Fibroblast of lung (primary cell): ENCODE measurements at regions not wholly inside any gene's neighbourhood (a gene's known extent, or its start where the extent isn't known, plus 50 kb on each side); places are given as distances from the start of the nearest gene placed in this dataset.

ENCODE experiments used
- DNase-seq, 2 donors: peaks; one replicate each; pipeline versions ENCODE4 v3.0.0 to v3.0.0-alpha.2; 2010; ENCODE audit warnings: low read depth in 2 of 2
- H2AFZ ChIP-seq: 2 replicates; pipeline ENCODE4 v1.5.1; 2012; ENCODE audit warnings: low read length, control low read depth, inconsistent platforms
- H3K27ac ChIP-seq: 2 replicates; pipeline ENCODE4 v1.5.1; 2011; ENCODE audit warnings: low read length, control low read depth; ENCODE audit not compliant: insufficient read depth
- H3K27me3 ChIP-seq: 2 replicates; pipeline ENCODE4 v1.5.1; 2011; ENCODE audit warnings: mild to moderate bottlenecking, low read length; ENCODE audit not compliant: control insufficient read depth, insufficient read depth
- H3K36me3 ChIP-seq: 2 replicates; pipeline ENCODE4 v1.5.1; 2011; ENCODE audit warnings: low read length; ENCODE audit not compliant: control insufficient read depth, insufficient read depth
- H3K4me1 ChIP-seq: 2 replicates; pipeline ENCODE4 v1.5.1; 2011; ENCODE audit warnings: low read length; ENCODE audit not compliant: control insufficient read depth, insufficient read depth; ENCODE audit errors: extremely low read depth
- H3K4me2 ChIP-seq: 2 replicates; pipeline ENCODE4 v1.5.1; 2011; ENCODE audit warnings: low read length, control low read depth; ENCODE audit not compliant: insufficient read depth; ENCODE audit errors: extremely low read depth
- H3K4me3 ChIP-seq, 4 experiments: fragments of 200-600 bp in 1 of 4; sonication (generic) in 1 of 4; replicated peaks in 1 of 4; 2 replicates each; pipeline ENCODE4 v1.5.1; 2011 to 2016; ENCODE audit warnings: low read length in 4 of 4, low read depth in 3 of 4, mild to moderate bottlenecking in 3 of 4, control low read depth in 2 of 4, inconsistent platforms in 1 of 4, mixed read lengths in 1 of 4; ENCODE audit not compliant: insufficient read depth in 1 of 4; ENCODE audit errors: control extremely low read depth in 1 of 4
- H3K79me2 ChIP-seq: 2 replicates; pipeline ENCODE4 v1.5.1; 2012; ENCODE audit warnings: mild to moderate bottlenecking, low read length, inconsistent platforms; ENCODE audit not compliant: control insufficient read depth, insufficient read depth
- H3K9ac ChIP-seq: 2 replicates; pipeline ENCODE4 v1.5.1; 2011; ENCODE audit warnings: mild to moderate bottlenecking, low read length, control low read depth; ENCODE audit not compliant: insufficient read depth
- H3K9me3 ChIP-seq: 2 replicates; pipeline ENCODE4 v1.5.1; 2012; ENCODE audit warnings: low read depth, low read length; ENCODE audit not compliant: control insufficient read depth, insufficient read depth
- H4K20me1 ChIP-seq: 2 replicates; pipeline ENCODE4 v1.5.1; 2011; ENCODE audit warnings: low read length; ENCODE audit not compliant: control insufficient read depth, insufficient read depth; ENCODE audit errors: extremely low read depth
- CTCF ChIP-seq, 2 donors: IDR thresholded peaks in 1 of 2; conservative IDR thresholded peaks in 1 of 2; 1 replicate in 1 of 2; 2 replicates in 1 of 2; pipeline ENCODE4 v1.5.1; 2011 to 2012; ENCODE audit warnings: low read length in 2 of 2, control low read depth in 1 of 2, inconsistent platforms in 1 of 2, low read depth in 1 of 2, mild to moderate bottlenecking in 1 of 2
- EZH2 ChIP-seq: IDR thresholded peaks from 2 replicates; pipeline ENCODE4 v1.5.1; 2012; ENCODE audit warnings: low read length, control low read depth, mild to moderate bottlenecking; ENCODE audit errors: missing control alignments

- Histone ChIP-seq H3K9ac (no peak overlapping the region), H3K4me3 (no peak overlapping the region), H3K27ac (peak overlapping the region; percentile 72), H2AFZ (peak overlapping the region; percentile 34), H4K20me1 (no peaks in the 10 kb centered on the region), H3K4me2 (no peak overlapping the region), H3K79me2 (no peaks in the 10 kb centered on the region), H3K4me1 (peaks cover 34% of the 10 kb centered on the region), H3K27me3 (no peaks in the 10 kb centered on the region), H3K9me3 (no peaks in the 10 kb centered on the region), H3K36me3 (no peaks in the 10 kb centered on the region)
- DNase-seq: peak; percentile 49 to 94
- TF ChIP-seq EZH2 (no peak), CTCF (conservative IDR thresholded peaks at IDR 0.05 in 1 of 2, IDR thresholded peaks at IDR 0.05 in 1 of 2; ENCODE audit: low read depth in 1 of 2, low read length in 2 of 2) (no peak)
Measured at GRCh38 chr6:4355241-4355640, 219.9 kb upstream of the ECI2 start.

- TF ChIP-seq CTCF (conservative IDR thresholded peaks at IDR 0.05 in 1 of 2, IDR thresholded peaks at IDR 0.05 in 1 of 2; ENCODE audit: low read depth in 1 of 2, low read length in 2 of 2) (no peak), EZH2 (no peak)
- H2AFZ ChIP-seq: no peak overlapping the region
- peak overlapping the region; percentile 72 for H3K27ac ChIP-seq
- no peak overlapping the region for H3K9ac ChIP-seq
- no peak for DNase-seq
- H4K20me1 ChIP-seq: no peaks in the 10 kb centered on the region
- H3K4me2 ChIP-seq: no peak overlapping the region
- H3K27me3 ChIP-seq: no peaks in the 10 kb centered on the region
- H3K36me3 ChIP-seq: no peaks in the 10 kb centered on the region
- no peaks in the 10 kb centered on the region for H3K79me2 ChIP-seq
- no peaks in the 10 kb centered on the region for H3K9me3 ChIP-seq
- H3K4me3 ChIP-seq: no peak overlapping the region
- peaks cover 38% of the 10 kb centered on the region for H3K4me1 ChIP-seq
Measured at GRCh38 chr6:4354181-4354580, 218.8 kb upstream of the ECI2 start.

DNA sequence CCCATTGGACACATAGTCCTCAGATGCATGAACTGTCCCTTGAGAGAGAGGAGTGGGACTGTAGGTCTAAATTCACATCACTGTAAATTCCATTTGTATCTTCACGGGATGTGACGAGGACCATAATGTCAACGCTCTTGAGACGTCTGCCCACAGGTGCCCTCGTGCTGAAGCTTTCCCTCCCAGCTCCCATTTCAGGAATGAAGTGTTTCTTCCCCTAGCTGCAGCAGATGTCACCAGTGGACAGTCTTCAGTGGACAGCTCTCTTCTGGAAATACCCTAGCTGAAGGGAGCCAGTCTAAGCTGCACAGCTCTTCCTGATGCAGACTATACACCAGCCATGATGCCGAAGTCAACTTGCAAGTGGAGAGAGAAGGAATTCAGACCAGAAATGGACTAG, 217.4 kb upstream of the ECI2 start:
- Histone ChIP-seq H3K4me1 (peaks cover 39% of the 10 kb centered on the region), H3K27ac (peak overlapping the region; percentile 72), H3K27me3 (no peaks in the 10 kb centered on the region), H3K4me3 (no peak overlapping the region), H4K20me1 (no peaks in the 10 kb centered on the region), H3K36me3 (no peaks in the 10 kb centered on the region), H3K4me2 (no peak overlapping the region), H3K9ac (no peak overlapping the region), H3K79me2 (no peaks in the 10 kb centered on the region), H3K9me3 (no peaks in the 10 kb centered on the region), H2AFZ (no peak overlapping the region)
- DNase-seq: no peak
- TF ChIP-seq EZH2 (no peak), CTCF (conservative IDR thresholded peaks at IDR 0.05 in 1 of 2, IDR thresholded peaks at IDR 0.05 in 1 of 2; ENCODE audit: low read depth in 1 of 2, low read length in 2 of 2) (no peak)
